Thyroid gland (tissue), 4 donors: ENCODE measurements at regions not wholly inside any gene's neighbourhood (a gene's known extent, or its start where the extent isn't known, plus 50 kb on each side); places are given as distances from the start of the nearest gene placed in this dataset.

ENCODE experiments used
- DNase-seq, 2 donors: peaks; one replicate each; pipeline ENCODE4 v3.0.0-alpha.2; 2019
- H3K27ac ChIP-seq, 3 donors: fragments of 200-600 bp; sonication (generic); 1 replicate in 2 of 3; 2 replicates in 1 of 3; pipeline ENCODE4 v1.5.1; 2016 to 2019; ENCODE audit warnings: mild to moderate bottlenecking in 1 of 3, moderate library complexity in 1 of 3
- H3K27me3 ChIP-seq: fragments of 200-600 bp; sonication (generic); one replicate; pipeline ENCODE4 v1.5.1; 2019
- H3K36me3 ChIP-seq, 2 donors: fragments of 200-600 bp; sonication (generic); one replicate each; pipeline ENCODE4 v1.5.1; 2016 to 2019
- H3K4me1 ChIP-seq, 2 donors: fragments of 200-600 bp; sonication (generic); one replicate each; pipeline ENCODE4 v1.5.1; 2017 to 2019
- H3K4me3 ChIP-seq, 3 donors: fragments of 200-600 bp; sonication (generic); replicated peaks in 1 of 3; 1 replicate in 2 of 3; 2 replicates in 1 of 3; pipeline ENCODE4 v1.5.1; 2016; ENCODE audit warnings: mild to moderate bottlenecking in 1 of 3
- H3K9me3 ChIP-seq: fragments of 200-600 bp; sonication (generic); one replicate; pipeline ENCODE4 v1.5.1; 2017
- CTCF ChIP-seq, 6 experiments: fragments of 200-600 bp in 3 of 6; fragments of 450-650 bp in 3 of 6; sonication (generic) in 3 of 6; IDR thresholded peaks; one replicate each; pipeline ENCODE4 v1.5.1; 2016 to 2019; ENCODE audit warnings: antibody characterized with exemption in 6 of 6, mild to moderate bottlenecking in 2 of 6, inconsistent platforms in 1 of 6, moderate library complexity in 1 of 6
- POLR2A ChIP-seq, 2 donors: fragments of 450-650 bp; IDR thresholded peaks; one replicate each; pipeline ENCODE4 v1.6.1; 2017; ENCODE audit warnings: antibody characterized with exemption in 2 of 2, mild to moderate bottlenecking in 2 of 2, moderate library complexity in 1 of 2
- WGBS, 2 donors: methylation state at CpG; one replicate each; pipeline ENCODE4 v1.1.5; 2017; 5-methylcytosine and 5-hydroxymethylcytosine counted together
- intact Hi-C: fragments of 100-400 bp; cut with DNase I; formaldehyde crosslinking; loops from one replicate; pipeline ENCODE4 v1.15.1; 2023

GRCh38 chr16:51404386-51404785 lies 253.3 kb upstream of the SALL1 start:
- no peaks in the 10 kb centered on the region for H3K36me3 ChIP-seq
- no peaks in the 10 kb centered on the region for H3K27me3 ChIP-seq
- no peak overlapping the region for H3K27ac ChIP-seq
- DNase-seq = no peak
- no peaks in the 10 kb centered on the region for H3K4me1 ChIP-seq
- TF ChIP-seq CTCF (IDR thresholded peaks at IDR 0.05) = no peak
- no peak for TF ChIP-seq POLR2A (IDR thresholded peaks at IDR 0.05)
- 43 to 92% methylated on average over 1 of the region's 1 CpG for WGBS, 2 donors
- intact Hi-C loops = no loop called here
- H3K9me3 ChIP-seq = no peaks in the 10 kb centered on the region
- H3K4me3 ChIP-seq = no peak overlapping the region

- Histone ChIP-seq H3K27ac (no peak overlapping the region), H3K4me3 (no peak overlapping the region), H3K36me3 (no peaks in the 10 kb centered on the region), H3K9me3 (no peaks in the 10 kb centered on the region), H3K4me1 (no peaks in the 10 kb centered on the region), H3K27me3 (no peaks in the 10 kb centered on the region)
- WGBS, 2 donors = 77 to 82% methylated on average over 3 of the region's 3 CpGs
- no peak for TF ChIP-seq POLR2A (IDR thresholded peaks at IDR 0.05)
- TF ChIP-seq CTCF (IDR thresholded peaks at IDR 0.05) = no peak
- no peak for DNase-seq
- intact Hi-C loops = no loop called here
These were observed 251.7 kb upstream of the SALL1 start for GRCh38 chr16:51402785-51403184.

- no peaks in the 10 kb centered on the region for H3K4me1 ChIP-seq
- TF ChIP-seq POLR2A (IDR thresholded peaks at IDR 0.05) (no peak), CTCF (IDR thresholded peaks at IDR 0.05) (no peak)
- 93 to 96% methylated on average over 1 of the region's 1 CpG for WGBS, 2 donors
- intact Hi-C loops = no loop called here
- no peaks in the 10 kb centered on the region for H3K9me3 ChIP-seq
- no peak overlapping the region for H3K4me3 ChIP-seq
- H3K27me3 ChIP-seq = no peaks in the 10 kb centered on the region
- H3K36me3 ChIP-seq = no peaks in the 10 kb centered on the region
- no peak for DNase-seq
- no peak overlapping the region for H3K27ac ChIP-seq
These were observed 251.2 kb upstream of the SALL1 start for GRCh38 chr16:51402298-51402697.

GRCh38 chr16:51401673-51402072 lies 250.6 kb upstream of the SALL1 start:
- Histone ChIP-seq H3K4me1 (no peaks in the 10 kb centered on the region), H3K27me3 (no peaks in the 10 kb centered on the region), H3K36me3 (no peaks in the 10 kb centered on the region), H3K4me3 (no peak overlapping the region), H3K27ac (no peak overlapping the region), H3K9me3 (no peaks in the 10 kb centered on the region)
- no peak for DNase-seq
- no peak for TF ChIP-seq POLR2A (IDR thresholded peaks at IDR 0.05)
- intact Hi-C loops = no loop called here
- 92 to 97% methylated on average over 2 of the region's 2 CpGs for WGBS, 2 donors

- Histone ChIP-seq H3K27ac (no peak overlapping the region), H3K36me3 (no peaks in the 10 kb centered on the region), H3K4me1 (no peaks in the 10 kb centered on the region), H3K4me3 (no peak overlapping the region), H3K27me3 (no peaks in the 10 kb centered on the region), H3K9me3 (no peaks in the 10 kb centered on the region)
- WGBS, 2 donors = 88 to 93% methylated on average over 5 of the region's 5 CpGs
- no peak for DNase-seq
- intact Hi-C loops = no loop called here
- no peak for TF ChIP-seq POLR2A (IDR thresholded peaks at IDR 0.05)
- TF ChIP-seq CTCF (IDR thresholded peaks at IDR 0.05) = no peak
These were observed 249.0 kb upstream of the SALL1 start for GRCh38 chr16:51399908-51400670.
